Renal cortical epithelial cell (primary cell): ENCODE measurements at regions not wholly inside any gene's neighbourhood (a gene's known extent, or its start where the extent isn't known, plus 50 kb on each side); places are given as distances from the start of the nearest gene placed in this dataset.
"Not testable (repeated sequence)": the region's sequence is repeated elsewhere in the genome, so short reads cannot be mapped to it uniquely, and the experiment has no call there.

ENCODE experiments used
- DNase-seq: peaks from one replicate; pipeline ENCODE4 v3.0.0-alpha.2; 2011; ENCODE audit warnings: low read depth

- no peak for DNase-seq
Measured at GRCh38 chr3:126292318-126293070, 64.7 kb downstream of the KLF15 start.

DNA sequence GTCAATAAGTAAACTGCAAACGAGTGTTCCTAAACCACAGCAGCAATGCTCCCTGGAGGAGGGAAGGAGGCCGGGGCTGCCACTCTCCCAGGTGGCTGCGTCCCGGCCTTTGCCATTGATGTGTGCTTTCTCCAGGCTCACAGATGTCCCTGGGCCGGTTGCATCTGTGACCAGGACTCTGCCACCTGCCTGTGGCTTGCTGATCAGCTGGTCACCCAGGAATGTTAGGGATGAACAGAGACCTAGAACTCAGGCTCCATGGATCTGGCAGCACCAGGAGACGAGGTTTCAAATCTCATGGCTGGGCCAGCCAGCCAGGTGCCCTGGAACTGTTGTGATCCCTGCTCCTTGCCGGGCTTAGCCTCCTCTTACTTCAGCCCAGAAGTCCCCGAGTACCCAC, 65.7 kb downstream of the KLF15 start:
- DNase-seq, result no peak

DNA sequence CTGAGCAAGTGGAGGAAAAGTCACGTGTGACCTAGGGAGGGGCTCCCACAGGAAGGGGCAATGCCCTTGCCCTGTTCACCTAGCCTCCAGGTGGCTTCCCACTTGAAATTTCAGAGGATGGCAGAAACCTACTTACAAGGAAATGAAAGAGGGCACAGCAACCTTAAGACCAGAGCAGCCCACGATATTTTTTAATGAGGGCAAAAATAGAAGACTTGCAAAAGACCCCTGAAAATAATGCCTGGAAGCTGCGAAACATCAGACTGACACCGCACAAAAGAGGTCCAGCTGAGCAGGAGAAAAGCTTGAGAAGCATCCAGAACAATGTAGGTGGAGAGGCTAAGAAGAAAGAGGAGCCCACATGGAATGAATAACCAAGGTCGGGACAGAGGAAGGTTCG, 66.1 kb downstream of the KLF15 start:
- DNase-seq, result no peak

DNA sequence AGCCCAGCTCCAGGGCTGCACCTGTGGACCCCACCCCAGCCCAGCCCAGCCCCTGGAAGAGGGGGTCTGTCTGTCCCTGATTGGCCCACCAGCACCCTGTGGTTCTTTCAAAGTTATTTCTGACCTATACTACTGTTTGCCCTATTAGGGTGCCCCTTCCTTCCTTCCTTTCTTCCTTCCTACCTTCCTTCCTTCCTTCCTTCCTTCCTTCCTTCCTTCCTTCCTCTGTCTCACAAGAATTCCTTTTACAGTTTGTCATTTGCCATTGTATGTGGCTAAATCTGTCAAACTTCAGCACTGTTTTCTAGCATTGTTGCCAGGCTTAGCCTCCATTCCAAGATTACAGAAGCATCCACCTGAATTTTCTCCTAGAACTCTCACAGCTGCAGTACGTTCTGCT, 66.9 kb downstream of the KLF15 start:
- no peak for DNase-seq

DNA sequence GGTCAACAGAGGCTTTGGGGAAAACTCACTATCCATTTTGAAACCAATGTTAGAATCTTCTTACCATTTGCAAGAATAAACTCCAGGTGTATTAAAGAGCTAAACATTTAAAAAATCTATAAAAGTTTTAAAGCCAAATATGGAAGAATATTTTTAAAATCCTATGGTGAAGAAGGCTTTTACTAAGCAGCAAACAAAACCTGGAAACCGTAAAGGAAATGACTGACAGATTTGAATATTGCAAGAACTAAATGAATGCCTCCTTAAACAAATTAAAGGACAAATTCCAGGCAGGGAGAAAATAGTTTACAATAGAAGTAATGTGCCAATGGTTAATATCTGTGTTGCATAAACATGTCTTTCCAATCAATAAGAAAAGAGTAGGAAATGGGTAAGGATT, 68.1 kb downstream of the KLF15 start:
- DNase-seq, result no peak

GRCh38 chr3:126288314-126288713, 68.9 kb downstream of the KLF15 start:
- no peak for DNase-seq

GRCh38 chr3:126287536-126288241, 69.5 kb downstream of the KLF15 start:
- peak; percentile 73 for DNase-seq

GRCh38 chr3:126287171-126287535, 70.1 kb downstream of the KLF15 start:
- DNase-seq, result no peak

DNA sequence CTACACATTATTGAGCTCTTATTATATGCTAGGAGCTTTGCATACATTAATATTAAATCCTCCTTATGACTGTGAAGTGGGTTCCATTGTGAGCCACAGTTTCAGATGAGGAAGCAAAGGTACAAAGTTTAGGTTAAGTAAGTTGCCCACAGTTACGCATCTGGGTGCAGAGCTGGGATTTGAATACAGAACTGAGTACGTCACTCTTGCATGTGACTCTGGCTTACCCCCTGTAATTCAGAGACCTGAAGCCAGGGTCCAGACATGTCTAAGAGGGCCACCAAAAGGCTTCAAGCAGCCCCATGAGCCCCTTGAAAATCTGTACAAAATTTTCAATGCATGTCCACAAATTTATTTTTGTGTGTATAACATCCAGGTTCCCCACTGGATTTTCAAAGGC, 71.8 kb downstream of the KLF15 start:
- no peak for DNase-seq

GRCh38 chr3:126284258-126284904, 72.8 kb downstream of the KLF15 start:
- DNase-seq, result peak; percentile 28

- DNase-seq, result not testable (repeated sequence)
Measured at GRCh38 chr3:126283651-126284050, 73.6 kb downstream of the KLF15 start.

DNA sequence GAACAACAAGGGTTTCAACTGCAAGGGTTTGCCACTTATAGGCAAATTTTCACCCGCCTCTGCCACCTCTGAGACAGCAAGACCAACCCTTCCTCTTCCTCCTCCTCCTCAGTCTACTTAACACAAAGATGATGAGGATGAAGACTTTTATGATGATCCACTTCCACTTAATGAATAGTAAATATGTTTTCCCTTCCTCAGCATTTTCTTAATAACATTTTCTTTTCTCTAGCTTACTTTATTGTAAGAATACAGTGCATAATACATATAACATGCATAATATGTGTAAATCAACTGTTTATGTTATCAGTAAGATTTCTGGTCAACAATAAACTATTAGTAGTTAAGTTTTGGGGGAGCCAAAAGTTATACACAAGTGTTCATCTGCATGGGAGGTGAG, 77.4 kb downstream of the KLF15 start:
- no peak for DNase-seq

DNA sequence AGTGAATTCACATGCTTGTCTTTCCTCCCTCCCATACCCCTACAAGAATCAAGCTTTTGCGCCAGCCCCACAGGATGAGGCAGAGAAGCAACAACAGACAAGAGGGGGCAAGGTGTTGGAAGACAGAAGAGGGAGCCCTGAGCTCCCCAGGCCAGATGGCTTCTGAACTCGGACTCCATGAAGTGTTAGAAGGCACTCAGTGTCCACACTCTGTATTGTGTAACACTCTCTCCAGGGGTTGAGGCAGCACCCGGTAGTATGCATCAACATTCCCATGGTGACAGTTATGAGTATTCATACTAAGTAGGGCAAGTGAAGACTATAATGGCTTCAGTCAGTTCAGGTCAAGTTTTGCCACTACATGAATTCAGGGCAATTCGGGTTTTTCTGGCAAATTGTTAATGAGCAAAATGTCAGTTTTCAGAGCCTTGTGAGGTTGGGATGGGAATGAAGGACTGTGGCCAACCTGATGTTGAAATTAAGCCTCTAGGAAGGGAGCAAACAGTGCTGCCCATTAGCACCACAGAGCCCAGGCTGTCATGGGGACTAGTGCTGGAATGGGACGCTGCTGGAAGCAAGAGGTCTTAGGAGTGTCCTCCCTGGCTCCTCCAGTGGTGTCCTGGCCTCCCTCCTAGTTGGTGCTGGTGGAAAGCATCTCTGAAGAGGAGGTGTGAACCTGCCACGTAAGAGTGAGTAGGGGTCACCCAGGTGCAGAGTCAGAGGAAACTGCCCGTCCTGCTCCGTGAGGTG, 79.4 kb downstream of the KLF15 start:
- DNase-seq, result no peak

DNA sequence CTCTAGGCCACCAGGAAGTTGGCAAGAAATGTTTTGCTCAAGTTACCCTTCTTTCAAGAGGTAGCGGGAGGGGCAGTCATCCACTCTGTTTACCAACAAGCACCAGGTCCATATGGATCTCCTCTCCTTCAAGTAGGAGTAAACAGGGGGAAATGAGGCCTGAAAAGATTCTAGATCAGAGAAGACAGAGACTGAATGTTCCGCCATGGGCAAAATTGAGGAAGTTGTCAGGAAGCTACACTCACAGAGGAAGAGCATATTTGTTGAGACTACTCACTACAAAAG, 81.6 kb downstream of the KLF15 start:
- DNase-seq, result no peak

DNA sequence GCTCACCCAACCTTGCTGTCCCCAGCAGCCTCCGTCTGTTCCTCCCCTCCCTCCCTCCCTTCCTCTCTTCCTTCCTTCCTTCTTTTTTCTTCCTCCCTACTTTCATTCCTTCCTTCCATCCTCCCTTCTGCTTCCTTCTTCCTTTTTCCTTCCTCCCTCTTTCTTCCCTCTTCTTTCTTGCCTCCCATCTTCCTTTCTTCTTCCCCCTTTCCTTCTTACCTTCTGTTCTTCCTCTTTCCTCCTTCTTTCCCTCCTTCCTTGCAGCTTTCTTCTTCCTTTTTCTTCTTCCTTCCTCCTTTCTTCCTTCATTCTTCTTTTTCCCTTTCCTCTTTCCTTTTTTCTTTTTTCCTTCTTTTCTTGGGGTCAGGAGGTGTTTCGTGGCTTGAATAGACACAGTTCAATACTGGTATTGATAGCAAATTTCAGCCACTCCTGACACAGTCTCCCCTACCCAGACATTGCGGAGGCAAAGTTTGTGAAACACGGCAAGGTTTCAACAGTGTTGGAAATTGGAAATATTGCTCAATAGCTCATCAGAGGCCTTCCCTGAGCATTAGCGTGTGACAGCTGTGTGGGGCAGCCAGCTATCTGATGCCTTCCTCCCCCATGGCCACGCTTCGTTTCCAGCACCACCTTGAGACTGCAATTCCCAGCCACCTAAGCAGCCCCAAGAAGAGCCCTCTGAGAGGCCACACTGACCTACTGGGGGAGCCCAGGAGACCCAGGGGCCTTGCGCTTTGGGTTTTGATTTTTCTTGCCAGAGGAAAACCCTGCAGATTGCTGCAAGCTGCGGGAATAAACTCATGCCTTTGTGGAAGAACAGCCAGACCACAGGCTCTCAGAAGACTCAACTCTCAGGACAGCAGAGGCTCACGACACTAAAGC, 82.2 kb downstream of the KLF15 start:
- DNase-seq, result no peak

DNA sequence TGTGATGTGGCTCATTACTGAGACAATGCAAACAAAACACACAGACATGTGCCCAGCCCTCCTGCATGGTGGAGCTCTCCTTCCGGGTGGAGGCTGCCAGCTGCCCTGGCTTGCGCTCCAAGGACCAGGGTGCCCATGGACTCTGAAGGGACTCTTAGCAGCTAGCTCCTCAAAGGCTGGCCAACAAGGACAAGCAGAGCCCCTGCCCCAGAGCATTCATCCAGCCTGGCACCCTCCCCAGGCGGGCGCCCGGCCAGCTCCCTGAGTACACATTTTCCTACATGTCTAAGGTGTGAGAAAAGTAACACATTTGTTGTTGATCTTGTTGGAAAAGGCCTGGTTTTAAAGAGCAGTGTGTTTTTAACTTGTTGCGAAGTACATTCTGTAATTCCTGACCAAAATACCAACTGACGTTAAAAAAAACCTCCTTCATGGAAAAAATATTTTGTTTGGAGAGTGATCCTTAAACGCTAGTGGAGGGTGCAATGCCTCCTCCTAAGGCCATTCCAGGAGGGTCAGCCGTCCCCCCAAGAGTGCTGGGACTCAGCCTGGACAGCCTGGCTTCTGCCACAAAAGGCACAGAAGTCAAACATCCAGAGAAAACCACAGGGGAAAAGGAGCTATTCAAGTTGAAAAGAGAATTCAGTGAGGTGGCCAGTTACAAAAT, 86.9 kb downstream of the KLF15 start:
- DNase-seq, result peak; percentile 76

- DNase-seq, result no peak
Measured at GRCh38 chr3:126269354-126269753, 87.9 kb downstream of the KLF15 start.

GRCh38 chr3:126268866-126269265, 88.3 kb downstream of the KLF15 start:
- DNase-seq, result no peak

DNA sequence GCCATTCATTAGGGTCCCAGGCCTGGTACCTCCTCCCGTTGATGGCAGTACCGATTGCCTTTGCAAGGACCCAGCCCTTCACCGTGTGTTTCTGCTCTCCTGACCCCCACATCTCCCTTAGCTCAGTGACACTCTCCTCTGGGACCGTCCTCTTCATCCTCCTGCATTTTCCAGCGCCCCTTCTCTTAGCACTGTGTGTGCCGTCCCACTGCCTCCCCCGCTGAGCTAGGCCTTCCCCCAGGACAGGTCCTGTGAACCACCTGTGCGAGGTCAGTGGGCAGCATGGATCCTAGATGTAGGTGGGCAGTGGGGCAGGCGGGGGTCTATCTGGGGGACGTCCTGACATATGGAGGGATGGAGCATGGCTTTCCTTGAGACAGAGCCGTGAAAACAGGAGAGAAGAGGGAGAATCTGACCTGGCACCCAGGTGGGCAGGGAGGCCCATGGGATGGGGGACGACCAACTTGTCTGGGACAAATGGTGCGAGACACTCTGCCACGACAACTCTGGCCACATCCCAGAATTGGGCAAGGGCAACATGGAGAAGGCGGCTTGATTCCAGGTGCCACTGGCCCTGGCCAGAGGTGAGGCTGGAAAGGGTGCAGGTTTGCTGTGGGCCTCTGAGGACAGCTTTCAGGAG, 87.7 kb upstream of the ALDH1L1 start:
- DNase-seq, result no peak

GRCh38 chr3:126267169-126267975, 87.0 kb upstream of the ALDH1L1 start:
- peak; percentile 90 for DNase-seq
